ENCODE measurements at regions not wholly inside any gene's neighbourhood (a gene's known extent, or its start where the extent isn't known, plus 50 kb on each side); places are given as distances from the start of the nearest gene placed in this dataset.

GRCh38 chr3:83251490-83251889, 1490.0 kb upstream of the GBE1 start:
- H3K4me3 ChIP-seq (ENCODE audit: low read depth, low read length), result no peak overlapping the region
- TF ChIP-seq CTCF (IDR thresholded peaks at IDR 0.05; ENCODE audit: borderline replicate concordance, insufficient read depth, low read depth, low read length), result no peak

GRCh38 chr3:83250613-83251012, 1489.2 kb upstream of the GBE1 start:
- no peak for TF ChIP-seq CTCF (IDR thresholded peaks at IDR 0.05; ENCODE audit: borderline replicate concordance, insufficient read depth, low read depth, low read length)
- no peak overlapping the region for H3K4me3 ChIP-seq (ENCODE audit: low read depth, low read length)

GRCh38 chr3:83248454-83248853, 1487.0 kb upstream of the GBE1 start:
- TF ChIP-seq CTCF (IDR thresholded peaks at IDR 0.05; ENCODE audit: borderline replicate concordance, insufficient read depth, low read depth, low read length), result no peak
- no peak overlapping the region for H3K4me3 ChIP-seq (ENCODE audit: low read depth, low read length)

GRCh38 chr3:83235180-83235814, 1473.9 kb upstream of the GBE1 start:
- no peak overlapping the region for H3K4me3 ChIP-seq (ENCODE audit: low read depth, low read length)
- no peak for TF ChIP-seq CTCF (IDR thresholded peaks at IDR 0.05; ENCODE audit: borderline replicate concordance, insufficient read depth, low read depth, low read length)

- H3K4me3 ChIP-seq (ENCODE audit: low read depth, low read length), result no peak overlapping the region
- TF ChIP-seq CTCF (IDR thresholded peaks at IDR 0.05; ENCODE audit: borderline replicate concordance, insufficient read depth, low read depth, low read length), result no peak
Measured at GRCh38 chr3:83233715-83234114, 1472.3 kb upstream of the GBE1 start.

GRCh38 chr3:83230841-83231240, 1469.4 kb upstream of the GBE1 start:
- no peak overlapping the region for H3K4me3 ChIP-seq (ENCODE audit: low read depth, low read length)
- TF ChIP-seq CTCF (IDR thresholded peaks at IDR 0.05; ENCODE audit: borderline replicate concordance, insufficient read depth, low read depth, low read length), result no peak

GRCh38 chr3:83230376-83230775, 1468.9 kb upstream of the GBE1 start:
- no peak for TF ChIP-seq CTCF (IDR thresholded peaks at IDR 0.05; ENCODE audit: borderline replicate concordance, insufficient read depth, low read depth, low read length)
- H3K4me3 ChIP-seq (ENCODE audit: low read depth, low read length), result no peak overlapping the region

Data from GM12875 (cell line).